Peyer's patch (tissue), 4 donors: ENCODE measurements at regions not wholly inside any gene's neighbourhood (a gene's known extent, or its start where the extent isn't known, plus 50 kb on each side); places are given as distances from the start of the nearest gene placed in this dataset.

ENCODE experiments used
- DNase-seq, 3 donors: peaks; one replicate each; pipeline ENCODE4 v3.0.0-alpha.2; 2017 to 2019
- H3K27ac ChIP-seq, 4 donors: fragments of 200-600 bp; sonication (generic); one replicate each; pipeline ENCODE4 v1.5.1; 2016 to 2019
- H3K27me3 ChIP-seq, 2 donors: fragments of 200-600 bp; sonication (generic); one replicate each; pipeline ENCODE4 v1.5.1; 2019
- H3K36me3 ChIP-seq, 3 donors: fragments of 200-600 bp; sonication (generic); one replicate each; pipeline ENCODE4 v1.5.1; 2016 to 2019
- H3K4me1 ChIP-seq, 4 donors: fragments of 200-600 bp; sonication (generic); one replicate each; pipeline ENCODE4 v1.5.1; 2016 to 2019
- H3K4me3 ChIP-seq, 4 donors: fragments of 200-600 bp; sonication (generic); 1 replicate in 3 of 4; 2 replicates in 1 of 4; pipeline ENCODE4 v1.5.1; 2016 to 2019; ENCODE audit warnings: mild to moderate bottlenecking in 1 of 4
- H3K9me3 ChIP-seq, 4 donors: fragments of 200-600 bp; sonication (generic); one replicate each; pipeline ENCODE4 v1.5.1; 2016 to 2019; ENCODE audit warnings: mild to moderate bottlenecking in 1 of 4
- CTCF ChIP-seq, 6 experiments: fragments of 450-650 bp in 4 of 6; fragments of 200-600 bp in 2 of 6; sonication (generic) in 1 of 6; IDR thresholded peaks; one replicate each; pipeline ENCODE4 v1.5.1; 2017 to 2019; ENCODE audit warnings: antibody characterized with exemption in 6 of 6, mild to moderate bottlenecking in 3 of 6, moderate library complexity in 1 of 6
- POLR2A ChIP-seq, 2 donors: fragments of 450-650 bp; IDR thresholded peaks; one replicate each; pipeline ENCODE4 v1.5.1; 2017; ENCODE audit warnings: antibody characterized with exemption in 2 of 2, mild to moderate bottlenecking in 2 of 2, moderate library complexity in 2 of 2

- no peak for DNase-seq
- Histone ChIP-seq H3K4me3 (no peak overlapping the region), H3K36me3 (no peaks in the 10 kb centered on the region), H3K27me3 (no peaks in the 10 kb centered on the region), H3K27ac (no peak overlapping the region), H3K4me1 (no peaks in the 10 kb centered on the region), H3K9me3 (peaks cover 0 to 17% (median 6%) of the 10 kb centered on the region in 4 donors)
- TF ChIP-seq CTCF (IDR thresholded peaks at IDR 0.05), result no peak
- no peak for TF ChIP-seq POLR2A (IDR thresholded peaks at IDR 0.05)
These were observed 305.0 kb downstream of the TENT4A start for GRCh38 chr5:7018198-7018597.

GRCh38 chr5:7018601-7019000, 305.4 kb downstream of the TENT4A start:
- DNase-seq, result no peak

GRCh38 chr5:7036192-7036835, 323.1 kb downstream of the TENT4A start:
- TF ChIP-seq POLR2A (IDR thresholded peaks at IDR 0.05), result no peak
- no peak for TF ChIP-seq CTCF (IDR thresholded peaks at IDR 0.05)
- no peaks in the 10 kb centered on the region for H3K9me3 ChIP-seq
- DNase-seq, result no peak
- no peaks in the 10 kb centered on the region for H3K36me3 ChIP-seq
- no peaks in the 10 kb centered on the region for H3K27me3 ChIP-seq
- no peak overlapping the region for H3K27ac ChIP-seq
- H3K4me1 ChIP-seq, result no peaks in the 10 kb centered on the region
- no peak overlapping the region for H3K4me3 ChIP-seq

More at GRCh38 chr5:7018601-7019000, 305.4 kb downstream of the TENT4A start:
- H3K9me3 ChIP-seq, result peaks cover 0 to 17% (median 6%) of the 10 kb centered on the region in 4 donors
- no peak for TF ChIP-seq CTCF (IDR thresholded peaks at IDR 0.05)
- TF ChIP-seq POLR2A (IDR thresholded peaks at IDR 0.05), result no peak
- H3K4me1 ChIP-seq, result no peaks in the 10 kb centered on the region
- H3K36me3 ChIP-seq, result no peaks in the 10 kb centered on the region
- no peak overlapping the region for H3K27ac ChIP-seq
- no peak overlapping the region for H3K4me3 ChIP-seq
- H3K27me3 ChIP-seq, result no peaks in the 10 kb centered on the region

GRCh38 chr5:7039074-7039473, 325.8 kb downstream of the TENT4A start:
- Histone ChIP-seq H3K27ac (no peak overlapping the region), H3K9me3 (no peaks in the 10 kb centered on the region), H3K27me3 (no peaks in the 10 kb centered on the region), H3K4me3 (no peak overlapping the region), H3K36me3 (no peaks in the 10 kb centered on the region), H3K4me1 (no peaks in the 10 kb centered on the region)
- TF ChIP-seq CTCF (IDR thresholded peaks at IDR 0.05) (no peak), POLR2A (IDR thresholded peaks at IDR 0.05) (no peak)
- no peak for DNase-seq

GRCh38 chr5:7040111-7040510, 326.9 kb downstream of the TENT4A start:
- Histone ChIP-seq H3K36me3 (no peaks in the 10 kb centered on the region), H3K4me3 (no peak overlapping the region), H3K4me1 (no peaks in the 10 kb centered on the region), H3K27me3 (no peaks in the 10 kb centered on the region), H3K27ac (no peak overlapping the region), H3K9me3 (no peaks in the 10 kb centered on the region)
- no peak for DNase-seq
- TF ChIP-seq POLR2A (IDR thresholded peaks at IDR 0.05) (no peak), CTCF (IDR thresholded peaks at IDR 0.05) (no peak)

- Histone ChIP-seq H3K36me3 (no peaks in the 10 kb centered on the region), H3K9me3 (no peaks in the 10 kb centered on the region), H3K4me1 (no peaks in the 10 kb centered on the region), H3K4me3 (no peak overlapping the region), H3K27ac (no peak overlapping the region), H3K27me3 (no peaks in the 10 kb centered on the region)
- no peak for DNase-seq
- TF ChIP-seq POLR2A (IDR thresholded peaks at IDR 0.05), result no peak
- no peak for TF ChIP-seq CTCF (IDR thresholded peaks at IDR 0.05)
These were observed 330.6 kb downstream of the TENT4A start for GRCh38 chr5:7043797-7044196.
